ENCODE measurements at regions not wholly inside any gene's neighbourhood (a gene's known extent, or its start where the extent isn't known, plus 50 kb on each side); places are given as distances from the start of the nearest gene placed in this dataset.

DNA sequence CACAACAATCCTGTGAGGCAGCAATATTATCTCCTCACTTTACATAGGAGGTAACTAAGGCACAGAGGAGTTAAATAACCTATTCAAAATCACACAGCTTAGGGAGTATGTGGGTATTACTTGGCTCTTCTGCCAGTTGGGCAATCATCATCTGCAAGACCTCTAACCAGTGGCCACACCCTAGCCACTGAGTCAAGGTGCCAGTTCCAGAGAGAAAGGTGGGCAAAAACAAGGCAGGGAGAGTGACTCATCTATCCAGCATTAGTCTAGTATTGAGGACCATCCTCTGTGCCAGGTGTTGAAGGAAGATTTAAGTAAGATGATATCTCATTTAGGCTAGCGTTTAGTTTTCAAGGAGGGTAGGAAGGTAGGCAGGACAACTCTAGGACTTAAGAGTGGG is 113.9 kb upstream of the EOLA2 start:
- TF ChIP-seq CTCF (IDR thresholded peaks at IDR 0.05; ENCODE audit: insufficient read depth, low read length), result no peak
- TF ChIP-seq SPI1 (IDR thresholded peaks at IDR 0.05; ENCODE audit: borderline replicate concordance, low read depth), result no peak
- TF ChIP-seq POLR2AphosphoS5 (IDR thresholded peaks at IDR 0.05; ENCODE audit: low read depth), result no peak
